ENCODE measurements at regions not wholly inside any gene's neighbourhood (a gene's known extent, or its start where the extent isn't known, plus 50 kb on each side); places are given as distances from the start of the nearest gene placed in this dataset.

DNA sequence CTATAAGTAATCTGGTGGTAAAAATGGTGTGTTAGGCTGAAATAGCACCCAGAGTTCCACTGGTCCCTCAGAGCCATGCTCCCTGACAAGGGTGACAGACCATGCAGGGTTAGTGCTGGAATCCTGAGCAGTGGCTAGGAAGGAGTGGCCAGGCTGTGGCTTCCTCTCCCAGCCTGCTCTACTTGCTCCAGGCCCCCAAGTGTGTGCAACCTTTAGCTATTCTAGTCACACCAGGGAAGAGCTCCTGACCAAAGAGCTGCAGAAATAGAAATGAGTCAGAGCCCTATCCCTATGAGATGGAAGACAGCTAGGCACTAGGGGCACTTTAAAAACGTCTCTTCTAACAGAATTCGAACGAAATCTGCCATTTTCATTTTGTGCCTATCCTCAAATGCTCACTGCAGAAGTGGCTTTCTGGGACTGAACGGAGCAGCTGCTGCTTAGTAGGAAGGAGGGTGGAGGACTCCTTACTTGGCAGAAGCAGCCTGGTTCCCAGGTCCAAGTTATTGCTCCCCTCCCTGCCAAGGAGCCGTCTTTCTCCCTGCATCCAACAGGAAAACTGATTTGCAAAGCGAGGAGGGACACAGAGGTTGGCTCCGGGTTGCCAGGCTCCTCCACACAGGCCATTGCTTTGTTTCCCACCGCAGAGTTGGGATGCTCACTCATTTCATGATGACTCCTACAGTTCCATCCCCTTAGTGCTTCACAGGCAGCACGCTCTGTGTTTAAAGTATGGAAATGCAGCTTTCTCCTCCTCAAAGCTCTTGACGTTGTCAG, 754.5 kb downstream of the C6orf118 start:
- no peak for DNase-seq (ENCODE audit: low read depth)
- no peak for TF ChIP-seq CTCF (IDR thresholded peaks at IDR 0.05; ENCODE audit: control insufficient read depth, extremely low read depth, insufficient read depth)
- H3K4me3 ChIP-seq (ENCODE audit: low read depth, low read length): no peak overlapping the region

DNA sequence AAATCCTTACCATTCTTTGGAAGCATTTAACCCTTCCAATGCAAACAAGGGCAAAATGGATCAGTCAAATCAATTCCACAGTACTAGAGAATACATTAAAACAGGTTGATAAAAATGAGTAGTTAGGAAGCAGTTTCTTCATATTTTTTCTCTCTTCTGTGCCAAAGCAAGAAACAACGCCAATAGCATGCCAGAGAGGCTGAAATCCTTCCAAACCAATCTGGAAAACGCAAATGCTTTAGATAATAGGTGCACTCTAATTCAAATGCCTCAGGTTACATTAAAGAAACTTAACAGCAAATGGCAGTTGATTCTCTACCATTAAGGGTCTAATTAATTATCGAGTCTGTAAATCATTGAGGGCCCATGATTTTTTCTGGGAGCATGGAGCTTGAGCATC, 755.2 kb downstream of the C6orf118 start:
- DNase-seq (ENCODE audit: low read depth): no peak
- no peak overlapping the region for H3K4me3 ChIP-seq (ENCODE audit: low read depth, low read length)
- no peak for TF ChIP-seq CTCF (IDR thresholded peaks at IDR 0.05; ENCODE audit: control insufficient read depth, extremely low read depth, insufficient read depth)

DNA sequence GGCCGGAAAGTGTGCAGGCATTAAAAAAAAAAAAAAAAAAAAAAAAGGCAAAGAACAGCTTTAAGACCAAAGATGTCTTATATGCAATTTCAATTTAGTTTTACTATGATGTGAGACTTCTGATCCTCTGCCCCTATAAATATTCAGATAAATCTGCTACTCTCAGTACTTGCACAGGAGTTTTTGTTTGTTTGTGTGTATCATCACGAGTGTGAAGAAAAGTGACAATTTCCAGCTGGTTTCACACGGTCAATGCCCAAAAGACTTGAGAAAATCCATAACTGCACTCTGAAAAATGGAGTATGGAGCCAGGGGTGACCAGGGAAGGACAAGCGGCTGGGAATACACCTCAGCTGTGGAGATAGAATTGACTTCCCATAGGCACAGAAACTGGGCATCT, 757.7 kb downstream of the C6orf118 start:
- no peak overlapping the region for H3K4me3 ChIP-seq (ENCODE audit: low read depth, low read length)
- no peak for TF ChIP-seq CTCF (IDR thresholded peaks at IDR 0.05; ENCODE audit: control insufficient read depth, extremely low read depth, insufficient read depth)
- DNase-seq (ENCODE audit: low read depth): no peak

- H3K4me3 ChIP-seq (ENCODE audit: low read depth, low read length): no peak overlapping the region
- no peak for TF ChIP-seq CTCF (IDR thresholded peaks at IDR 0.05; ENCODE audit: control insufficient read depth, extremely low read depth, insufficient read depth)
- DNase-seq (ENCODE audit: low read depth): no peak
These were observed 762.3 kb downstream of the C6orf118 start for GRCh38 chr6:164547076-164547475.

- no peak overlapping the region for H3K4me3 ChIP-seq (ENCODE audit: low read depth, low read length)
- no peak for TF ChIP-seq CTCF (IDR thresholded peaks at IDR 0.05; ENCODE audit: control insufficient read depth, extremely low read depth, insufficient read depth)
- no peak for DNase-seq (ENCODE audit: low read depth)
These were observed 763.1 kb downstream of the C6orf118 start for GRCh38 chr6:164546263-164546662.

GRCh38 chr6:164534070-164534766, 775.2 kb downstream of the C6orf118 start:
- no peak overlapping the region for H3K4me3 ChIP-seq (ENCODE audit: low read depth, low read length)
- DNase-seq (ENCODE audit: low read depth): no peak
- no peak for TF ChIP-seq CTCF (IDR thresholded peaks at IDR 0.05; ENCODE audit: control insufficient read depth, extremely low read depth, insufficient read depth)
